ENCODE measurements at regions not wholly inside any gene's neighbourhood (a gene's known extent, or its start where the extent isn't known, plus 50 kb on each side); places are given as distances from the start of the nearest gene placed in this dataset.

GRCh38 chr2:155424518-155424917 lies 726.0 kb downstream of the KCNJ3 start:
- no peaks in the 10 kb centered on the region for H3K27me3 Mint-ChIP-seq (ENCODE audit: insufficient read depth, unreplicated experiment)
- ChIA-PET CTCF (interaction anchor here (0.8 kb wide), 1 partner anchor 35 kb away, joined by 3 read pairs; no protein-coding TSS in a partner anchor), POLR2A (no interaction called here)
- H3K27ac Mint-ChIP-seq (ENCODE audit: low read depth, unreplicated experiment) = no peak overlapping the region
- H3K9me3 Mint-ChIP-seq (ENCODE audit: unreplicated experiment) = no peaks in the 10 kb centered on the region
- H3K4me3 Mint-ChIP-seq (ENCODE audit: unreplicated experiment) = no peak overlapping the region
- H3K36me3 Mint-ChIP-seq (ENCODE audit: insufficient read depth, unreplicated experiment) = no peaks in the 10 kb centered on the region
- BruUV-seq (replicated peaks) = no TSS peak
- no peaks in the 10 kb centered on the region for H3K4me1 Mint-ChIP-seq (ENCODE audit: insufficient read depth, unreplicated experiment)
- DNase-seq (ENCODE audit: unreplicated experiment) = no peak
- no peak for TF ChIP-seq CTCF (IDR thresholded peaks at IDR 0.05; ENCODE audit: unreplicated experiment)
- intact Hi-C loops (cut with micrococcal nuclease) = no loop called here

DNA sequence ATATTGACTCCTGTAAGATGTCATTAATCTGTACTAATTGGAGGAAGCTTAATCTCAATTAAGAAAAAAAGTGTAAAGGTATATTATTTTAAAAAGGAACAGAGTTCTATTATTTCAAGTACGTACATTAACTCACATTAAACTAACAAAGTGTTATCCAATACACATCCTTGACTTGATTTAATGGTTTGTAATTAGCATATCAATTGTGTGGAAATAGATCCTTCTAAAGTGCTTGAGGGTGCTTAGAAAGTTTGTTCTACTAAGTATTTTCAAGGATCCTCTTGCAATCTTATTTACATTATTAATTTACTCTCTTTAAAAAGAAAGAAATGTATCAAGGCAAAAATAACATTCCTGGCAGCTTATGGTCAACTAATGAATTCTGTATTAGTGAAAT lies 720.3 kb downstream of the KCNJ3 start:
- ChIA-PET CTCF (no interaction called here), POLR2A (no interaction called here)
- no peak for TF ChIP-seq CTCF (IDR thresholded peaks at IDR 0.05; ENCODE audit: unreplicated experiment)
- Mint-ChIP-seq H3K9me3 (ENCODE audit: unreplicated experiment) (no peaks in the 10 kb centered on the region), H3K4me1 (ENCODE audit: insufficient read depth, unreplicated experiment) (no peaks in the 10 kb centered on the region), H3K27me3 (ENCODE audit: insufficient read depth, unreplicated experiment) (no peaks in the 10 kb centered on the region), H3K27ac (ENCODE audit: low read depth, unreplicated experiment) (no peak overlapping the region), H3K36me3 (ENCODE audit: insufficient read depth, unreplicated experiment) (no peaks in the 10 kb centered on the region), H3K4me3 (ENCODE audit: unreplicated experiment) (no peak overlapping the region)
- DNase-seq (ENCODE audit: unreplicated experiment) = no peak
- intact Hi-C loops (cut with micrococcal nuclease) = no loop called here
- BruUV-seq (replicated peaks) = no TSS peak

DNA sequence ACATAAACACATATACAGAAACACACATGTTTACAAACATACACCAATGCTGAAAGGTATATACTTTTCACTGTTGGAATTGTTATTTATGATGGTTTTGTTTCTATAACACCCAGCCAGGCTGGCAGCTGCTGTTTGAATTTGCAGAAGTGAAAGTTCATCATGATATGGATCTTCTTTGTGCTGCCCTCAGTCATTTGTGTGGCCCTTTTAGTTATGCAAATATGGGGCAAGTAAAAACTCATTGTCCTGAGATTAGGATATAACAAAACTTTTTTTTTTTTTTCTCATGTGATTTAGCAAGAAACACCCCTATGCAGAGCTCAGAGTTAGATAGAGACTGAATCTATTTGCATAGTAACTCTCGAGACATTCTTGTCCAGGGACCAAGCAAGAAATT lies 714.1 kb downstream of the KCNJ3 start:
- intact Hi-C loops (cut with micrococcal nuclease) = no loop called here
- Mint-ChIP-seq H3K9me3 (ENCODE audit: unreplicated experiment) (no peaks in the 10 kb centered on the region), H3K4me3 (ENCODE audit: unreplicated experiment) (no peak overlapping the region), H3K27ac (ENCODE audit: low read depth, unreplicated experiment) (no peak overlapping the region), H3K27me3 (ENCODE audit: insufficient read depth, unreplicated experiment) (no peaks in the 10 kb centered on the region), H3K4me1 (ENCODE audit: insufficient read depth, unreplicated experiment) (no peaks in the 10 kb centered on the region), H3K36me3 (ENCODE audit: insufficient read depth, unreplicated experiment) (no peaks in the 10 kb centered on the region)
- no peak for TF ChIP-seq CTCF (IDR thresholded peaks at IDR 0.05; ENCODE audit: unreplicated experiment)
- ChIA-PET POLR2A (no interaction called here), CTCF (no interaction called here)
- BruUV-seq (replicated peaks) = no TSS peak
- DNase-seq (ENCODE audit: unreplicated experiment) = no peak

GRCh38 chr2:155404433-155405002 lies 706.0 kb downstream of the KCNJ3 start:
- no peak for DNase-seq (ENCODE audit: unreplicated experiment)
- H3K36me3 Mint-ChIP-seq (ENCODE audit: insufficient read depth, unreplicated experiment) = no peaks in the 10 kb centered on the region
- intact Hi-C loops (cut with micrococcal nuclease) = no loop called here
- TF ChIP-seq CTCF (IDR thresholded peaks at IDR 0.05; ENCODE audit: unreplicated experiment) = no peak
- H3K4me1 Mint-ChIP-seq (ENCODE audit: insufficient read depth, unreplicated experiment) = no peaks in the 10 kb centered on the region
- no TSS peak for BruUV-seq (replicated peaks)
- peaks cover 16% of the 10 kb centered on the region for H3K9me3 Mint-ChIP-seq (ENCODE audit: unreplicated experiment)
- no peaks in the 10 kb centered on the region for H3K27me3 Mint-ChIP-seq (ENCODE audit: insufficient read depth, unreplicated experiment)
- no peak overlapping the region for H3K4me3 Mint-ChIP-seq (ENCODE audit: unreplicated experiment)
- H3K27ac Mint-ChIP-seq (ENCODE audit: low read depth, unreplicated experiment) = no peak overlapping the region
- POLR2A ChIA-PET = no interaction called here
- CTCF ChIA-PET = no interaction called here

Measured in MCF 10A (cell line).